ENCODE measurements at regions not wholly inside any gene's neighbourhood (a gene's known extent, or its start where the extent isn't known, plus 50 kb on each side); places are given as distances from the start of the nearest gene placed in this dataset.
"Not testable (repeated sequence)": the region's sequence is repeated elsewhere in the genome, so short reads cannot be mapped to it uniquely, and the experiment has no call there.

DNA sequence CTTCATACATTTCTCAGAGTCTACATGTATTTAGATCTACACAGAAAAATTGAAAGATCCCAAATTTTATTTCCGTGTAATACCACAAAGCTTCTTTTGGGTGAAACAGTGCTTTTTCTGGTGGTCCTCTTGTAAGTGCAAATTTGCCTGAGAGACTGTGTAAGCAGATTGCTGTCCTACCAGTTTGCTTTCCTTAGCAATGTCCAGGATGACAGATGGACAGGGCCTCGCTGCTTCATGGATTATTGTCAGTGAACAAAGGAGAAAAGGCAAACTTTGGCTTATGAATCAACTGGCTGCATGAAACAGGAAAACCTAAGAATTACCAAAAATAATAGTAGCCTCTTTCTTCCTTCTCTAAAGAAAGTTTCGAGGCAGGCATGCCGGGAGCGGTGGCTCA, 82.6 kb upstream of the UBE2E1 start:
- TF ChIP-seq, protein P1, sequence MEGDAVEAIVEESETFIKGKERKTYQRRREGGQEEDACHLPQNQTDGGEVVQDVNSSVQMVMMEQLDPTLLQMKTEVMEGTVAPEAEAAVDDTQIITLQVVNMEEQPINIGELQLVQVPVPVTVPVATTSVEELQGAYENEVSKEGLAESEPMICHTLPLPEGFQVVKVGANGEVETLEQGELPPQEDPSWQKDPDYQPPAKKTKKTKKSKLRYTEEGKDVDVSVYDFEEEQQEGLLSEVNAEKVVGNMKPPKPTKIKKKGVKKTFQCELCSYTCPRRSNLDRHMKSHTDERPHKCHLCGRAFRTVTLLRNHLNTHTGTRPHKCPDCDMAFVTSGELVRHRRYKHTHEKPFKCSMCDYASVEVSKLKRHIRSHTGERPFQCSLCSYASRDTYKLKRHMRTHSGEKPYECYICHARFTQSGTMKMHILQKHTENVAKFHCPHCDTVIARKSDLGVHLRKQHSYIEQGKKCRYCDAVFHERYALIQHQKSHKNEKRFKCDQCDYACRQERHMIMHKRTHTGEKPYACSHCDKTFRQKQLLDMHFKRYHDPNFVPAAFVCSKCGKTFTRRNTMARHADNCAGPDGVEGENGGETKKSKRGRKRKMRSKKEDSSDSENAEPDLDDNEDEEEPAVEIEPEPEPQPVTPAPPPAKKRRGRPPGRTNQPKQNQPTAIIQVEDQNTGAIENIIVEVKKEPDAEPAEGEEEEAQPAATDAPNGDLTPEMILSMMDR (conservative IDR thresholded peaks at IDR 0.05; ENCODE audit: control insufficient read depth, insufficient read depth, low read depth, low read length): no peak
- no peak overlapping the region for H3K4me3 ChIP-seq (ENCODE audit: control insufficient read depth, low read depth, low read length)
- DNase-seq (ENCODE audit: low read depth): no peak

DNA sequence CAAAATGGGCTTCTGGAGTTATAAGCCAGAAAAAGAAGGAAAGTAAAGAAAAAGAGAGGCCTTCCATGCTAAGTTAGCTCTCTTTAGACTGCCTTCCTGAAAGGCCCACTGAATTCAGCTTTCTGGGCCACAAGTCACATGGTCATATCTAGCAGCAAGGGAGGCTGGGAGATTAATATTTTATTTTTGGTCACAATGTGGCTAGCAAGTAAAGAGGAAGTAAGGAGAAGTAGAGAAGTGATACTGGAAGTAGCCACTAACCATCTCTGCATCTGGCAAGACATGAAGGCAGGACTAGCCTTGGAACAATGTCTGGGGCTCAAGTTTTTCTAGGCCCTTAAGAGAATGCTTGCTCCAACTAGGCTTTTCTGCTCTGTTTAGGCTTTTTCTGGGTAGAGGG, 81.8 kb upstream of the UBE2E1 start:
- TF ChIP-seq, protein P1 (conservative IDR thresholded peaks at IDR 0.05; ENCODE audit: control insufficient read depth, insufficient read depth, low read depth, low read length): no peak
- DNase-seq (ENCODE audit: low read depth): no peak
- no peak overlapping the region for H3K4me3 ChIP-seq (ENCODE audit: control insufficient read depth, low read depth, low read length)

DNA sequence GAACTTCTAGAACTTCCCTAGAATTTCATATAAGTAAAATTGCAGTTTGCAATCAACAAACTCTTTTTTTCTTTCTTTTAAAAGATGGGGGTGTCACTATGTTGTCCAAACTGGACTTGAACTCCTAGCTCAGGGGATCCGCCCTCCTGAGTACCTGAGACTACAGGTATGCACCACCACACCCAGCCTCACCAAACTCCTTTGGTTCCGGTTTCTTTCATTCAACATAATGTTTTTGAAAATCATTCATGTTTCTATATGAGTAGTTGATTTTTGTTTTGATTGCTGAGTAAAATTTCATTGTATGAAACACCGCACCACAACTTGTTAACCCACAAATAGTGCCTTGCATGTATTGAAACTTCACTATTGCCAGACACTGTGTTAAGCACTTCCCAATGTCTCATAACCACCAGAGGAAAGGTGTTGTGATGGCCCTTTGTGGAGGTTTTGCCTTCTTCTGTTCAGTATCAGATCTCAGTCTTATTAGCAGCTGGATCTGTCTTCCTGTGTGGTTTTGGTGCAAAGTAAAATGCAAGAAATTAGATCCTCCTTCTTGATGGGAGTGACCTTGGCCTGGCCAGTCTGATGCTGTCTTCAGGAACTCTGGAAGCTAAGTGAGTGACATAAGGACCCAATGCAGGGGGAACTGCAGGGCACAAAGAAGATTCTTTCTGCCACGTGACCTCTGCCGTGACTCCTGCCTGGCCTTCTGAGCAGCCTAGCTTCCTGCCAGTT, 78.8 kb upstream of the UBE2E1 start:
- TF ChIP-seq, protein P1 (conservative IDR thresholded peaks at IDR 0.05; ENCODE audit: control insufficient read depth, insufficient read depth, low read depth, low read length): no peak
- DNase-seq (ENCODE audit: low read depth): no peak

DNA sequence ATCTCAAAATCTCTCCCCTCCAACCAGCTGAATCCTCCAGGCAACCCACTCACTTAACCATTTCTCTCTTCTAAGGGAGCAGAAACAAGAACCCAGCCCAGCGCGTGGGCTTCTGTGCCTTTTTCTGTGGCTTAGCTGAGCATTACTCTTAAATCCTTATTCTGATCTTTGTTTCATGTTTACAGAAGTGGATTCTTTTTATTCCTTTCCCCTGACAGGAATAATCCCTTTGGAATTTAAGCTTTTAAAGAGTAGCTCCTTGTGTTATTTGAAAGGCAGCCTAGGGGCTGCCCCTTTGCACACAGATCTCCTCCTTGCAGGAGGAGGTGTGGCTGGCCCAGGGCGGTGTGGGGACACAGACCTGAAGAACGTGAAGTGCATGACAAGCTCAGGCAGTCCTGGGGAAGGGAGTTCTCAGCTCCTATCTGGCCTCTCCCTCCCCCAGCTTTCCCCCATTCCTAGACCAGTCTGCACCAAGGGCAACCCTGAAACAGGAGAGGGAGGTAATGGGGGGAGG, 77.1 kb upstream of the UBE2E1 start:
- TF ChIP-seq, protein P1 (conservative IDR thresholded peaks at IDR 0.05; ENCODE audit: control insufficient read depth, insufficient read depth, low read depth, low read length): no peak
- DNase-seq (ENCODE audit: low read depth): no peak

More for the DNA sequence above, 78.8 kb upstream of the UBE2E1 start:
- no peak overlapping the region for H3K4me3 ChIP-seq (ENCODE audit: control insufficient read depth, low read depth, low read length)

DNA sequence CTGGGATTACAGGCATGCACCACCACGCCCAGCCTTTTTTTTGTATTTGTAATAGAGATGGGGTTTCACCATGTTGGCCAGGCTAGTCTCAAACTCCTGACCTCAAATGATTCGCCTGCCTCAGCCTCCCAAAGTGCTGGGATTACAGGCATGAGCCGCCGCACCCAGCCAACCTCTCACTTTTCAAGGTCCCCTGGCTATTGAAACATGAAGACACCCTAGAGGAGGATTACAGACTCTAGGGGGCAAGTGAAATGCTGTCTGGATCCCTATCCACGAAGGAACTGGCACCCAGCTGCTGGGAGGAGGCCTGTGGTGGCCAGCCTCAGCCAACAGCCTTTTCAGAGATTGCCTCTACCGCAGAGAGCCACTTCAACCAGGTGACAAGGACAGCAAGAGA, 76.4 kb upstream of the UBE2E1 start:
- DNase-seq (ENCODE audit: low read depth); H3K4me3 ChIP-seq (ENCODE audit: control insufficient read depth, low read depth, low read length): not testable (repeated sequence)

More for the DNA sequence above, 77.1 kb upstream of the UBE2E1 start:
- no peak overlapping the region for H3K4me3 ChIP-seq (ENCODE audit: control insufficient read depth, low read depth, low read length)

DNA sequence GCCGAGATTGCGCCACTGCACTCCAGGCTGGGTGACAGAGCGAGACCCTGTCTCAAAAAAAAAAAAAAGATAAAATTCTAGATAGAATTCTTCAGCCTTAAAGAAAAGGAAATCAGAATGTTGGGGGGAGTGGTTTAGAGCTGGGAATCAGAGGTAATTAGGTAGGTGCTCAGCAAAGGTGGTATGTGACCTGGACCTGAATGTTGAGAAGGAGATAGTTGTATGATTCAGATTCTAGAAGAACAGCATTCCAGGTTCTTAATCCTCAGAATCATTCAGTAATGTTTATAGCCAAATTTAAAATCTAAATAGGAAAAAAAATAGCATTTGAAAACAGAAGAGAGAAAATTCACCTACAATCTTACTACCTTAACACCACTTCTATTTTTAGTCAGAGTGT, 71.3 kb upstream of the UBE2E1 start:
- TF ChIP-seq, protein P1 (conservative IDR thresholded peaks at IDR 0.05; ENCODE audit: control insufficient read depth, insufficient read depth, low read depth, low read length): no peak
- no peak overlapping the region for H3K4me3 ChIP-seq (ENCODE audit: control insufficient read depth, low read depth, low read length)
- no peak for DNase-seq (ENCODE audit: low read depth)

DNA sequence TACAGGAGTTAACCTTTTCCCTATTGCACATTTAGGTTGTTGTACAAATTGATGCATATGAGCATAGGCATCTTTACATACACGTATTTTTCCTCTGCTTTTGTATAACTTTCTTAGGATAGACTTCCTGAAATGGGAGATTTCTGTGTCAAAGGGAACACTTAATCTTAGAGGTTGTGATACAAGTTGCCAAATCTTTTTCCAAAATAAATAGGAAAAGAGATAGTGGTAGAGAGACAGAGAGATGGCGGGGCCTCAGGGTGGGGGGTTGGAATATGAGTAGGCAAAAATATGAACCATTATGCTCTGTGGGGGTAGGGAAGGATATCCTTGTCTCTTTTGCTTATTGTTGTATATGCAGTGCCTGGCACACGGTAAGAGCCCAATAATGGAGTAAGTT, 70.7 kb upstream of the UBE2E1 start:
- DNase-seq (ENCODE audit: low read depth): no peak
- H3K4me3 ChIP-seq (ENCODE audit: control insufficient read depth, low read depth, low read length): no peak overlapping the region
- TF ChIP-seq, protein P1 (conservative IDR thresholded peaks at IDR 0.05; ENCODE audit: control insufficient read depth, insufficient read depth, low read depth, low read length): no peak

All from fibroblast of mammary gland (primary cell).